NCI-H1092 (cell line): ENCODE measurements at regions not wholly inside any gene's neighbourhood (a gene's known extent, or its start where the extent isn't known, plus 50 kb on each side); places are given as distances from the start of the nearest gene placed in this dataset.
A peak's percentile ranks its signal among the peaks of the same experiment; 100 is the strongest.
"Not testable (repeated sequence)": the region's sequence is repeated elsewhere in the genome, so short reads cannot be mapped to it uniquely, and the experiment has no call there.

ENCODE experiments used
- DNase-seq: peaks from one replicate; lab custom pipeline; 2025; lab: John Stamatoyannopoulos, UW

DNA sequence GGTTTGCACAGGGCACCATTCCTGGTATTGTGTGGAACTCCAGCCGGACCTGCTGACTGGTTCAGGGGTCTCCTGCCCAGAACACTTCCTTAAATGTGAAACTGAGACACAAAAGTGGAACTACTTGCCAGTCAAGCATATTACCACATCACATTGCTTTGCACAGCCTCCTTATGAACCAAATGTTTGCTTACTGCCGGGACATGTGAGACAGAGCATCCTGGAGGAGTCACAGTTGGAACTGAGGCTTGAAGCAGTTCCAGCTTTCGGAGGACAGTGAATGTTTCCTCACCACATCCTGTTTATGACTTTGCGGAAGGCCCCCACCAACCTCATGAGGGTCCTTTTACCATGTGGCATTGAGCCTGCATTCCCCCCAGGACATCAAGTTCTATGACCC is 105.8 kb upstream of the ARHGAP42 start:
- DNase-seq = no peak

DNA sequence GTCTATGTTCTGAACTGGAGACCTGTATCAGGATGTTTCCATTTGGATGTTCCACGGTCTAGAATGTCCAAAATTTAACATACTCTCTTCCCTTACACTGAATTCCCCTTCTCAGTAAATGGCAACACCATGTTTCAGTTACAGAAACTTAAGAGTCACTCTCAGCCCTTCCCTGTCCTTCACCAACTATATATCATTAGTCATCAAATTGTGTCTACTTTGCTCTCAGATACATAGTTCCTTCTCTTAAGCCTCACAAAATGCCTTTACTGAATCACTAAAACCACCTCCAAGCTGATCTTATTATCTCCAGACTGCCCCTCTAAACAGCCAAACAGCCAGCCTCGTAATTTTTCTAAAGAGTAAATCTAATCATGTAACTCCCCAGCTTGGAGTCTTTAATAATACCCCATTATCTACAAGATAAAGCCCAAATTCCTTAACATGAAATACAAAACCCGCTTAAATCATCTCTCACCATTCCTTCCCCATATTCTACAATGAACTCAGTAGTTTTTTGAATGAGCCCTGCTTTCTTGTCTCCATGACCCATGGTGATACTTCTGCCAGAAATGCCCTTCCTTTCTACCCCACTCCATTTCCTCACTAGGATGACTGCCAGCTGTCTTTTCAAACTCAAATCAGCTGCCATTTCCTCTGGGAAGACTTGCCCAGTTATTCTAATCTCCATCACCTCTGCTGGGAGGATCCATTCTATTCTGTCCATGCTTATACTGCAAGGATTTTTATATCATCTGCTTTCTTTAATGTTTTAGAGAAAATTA is 102.7 kb upstream of the ARHGAP42 start:
- DNase-seq = no peak

DNA sequence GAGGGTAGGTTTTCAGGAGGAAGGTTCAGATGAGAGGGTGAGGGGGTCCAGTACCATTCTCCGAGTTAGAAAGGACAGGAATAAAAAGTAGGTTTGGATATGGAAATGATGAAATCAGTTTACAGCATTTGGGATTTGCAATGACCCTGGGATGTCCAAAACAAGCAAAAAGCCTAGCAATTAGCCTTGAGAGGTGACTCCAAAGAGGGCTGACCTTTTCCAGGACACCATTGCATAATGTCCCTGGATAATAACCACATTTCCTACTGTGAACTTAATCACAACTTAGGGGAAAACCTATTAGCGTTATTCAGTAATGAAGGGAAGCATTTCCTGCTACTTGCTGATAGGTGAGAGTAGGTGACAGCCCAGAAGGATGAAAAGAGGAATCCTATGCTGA is 101.4 kb upstream of the ARHGAP42 start:
- DNase-seq = no peak

DNA sequence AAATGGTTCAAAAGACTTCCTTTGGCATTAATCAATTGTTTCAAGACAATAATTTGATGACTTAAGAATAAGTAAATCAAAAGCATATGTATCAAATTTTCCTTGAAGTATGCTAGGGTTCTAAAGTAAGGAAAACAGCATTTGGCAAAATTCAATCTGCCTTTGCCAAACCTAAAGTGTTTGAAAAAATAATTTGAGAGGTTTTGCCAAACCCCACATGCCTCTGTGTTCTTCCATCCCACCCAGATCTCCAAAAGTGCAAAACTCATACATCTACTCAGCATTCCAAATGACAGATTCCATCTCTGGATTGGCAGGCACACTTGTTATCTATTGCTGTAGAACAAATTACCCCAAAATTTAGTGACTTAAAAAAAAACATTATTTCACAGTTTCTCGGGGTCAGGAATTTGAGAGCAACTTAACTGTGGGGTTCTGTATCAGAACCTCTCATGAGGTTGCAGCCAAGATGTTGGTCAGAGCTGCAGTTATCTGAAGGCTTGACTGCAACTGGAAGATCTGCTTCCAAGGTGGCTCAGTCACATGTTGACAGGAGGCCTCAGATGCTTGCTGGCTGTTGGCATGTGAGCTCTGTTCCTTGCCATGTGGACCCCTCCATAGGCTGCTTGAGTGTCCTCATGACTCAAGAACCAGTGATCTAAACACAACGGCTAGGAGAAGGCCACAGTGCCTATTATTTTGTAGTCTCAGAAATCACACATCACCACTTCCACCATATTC is 100.6 kb upstream of the ARHGAP42 start:
- DNase-seq = no peak

DNA sequence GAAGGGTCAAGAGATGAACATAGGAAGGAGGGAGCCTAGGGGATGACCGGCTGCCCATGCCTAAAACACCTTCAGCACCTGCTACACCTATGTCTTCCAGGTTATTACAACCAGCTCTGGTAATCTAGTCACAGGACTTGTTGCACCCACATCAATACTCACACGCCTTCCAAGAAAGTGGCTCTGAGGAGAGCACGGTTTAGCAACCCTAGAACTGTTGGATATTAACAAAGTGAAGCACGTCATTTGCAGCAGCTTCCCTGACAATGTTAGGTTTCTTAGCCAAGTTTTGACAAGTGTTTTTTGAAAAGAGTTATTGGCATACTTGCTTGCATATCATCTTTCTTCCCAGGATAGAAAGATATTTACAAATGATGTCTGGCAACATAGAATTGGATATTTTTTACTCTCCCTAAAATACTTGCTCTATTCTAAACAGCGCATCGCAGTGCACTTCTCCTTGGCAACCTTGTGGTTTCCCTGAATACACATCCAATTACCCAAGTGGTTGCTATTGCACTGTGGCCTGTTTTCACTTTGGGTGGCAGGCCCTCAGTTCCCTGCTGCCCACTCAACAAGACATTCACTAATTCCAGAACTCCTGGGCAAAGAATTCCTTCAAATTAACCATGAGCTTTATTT is 94.3 kb upstream of the ARHGAP42 start:
- no peak for DNase-seq

DNA sequence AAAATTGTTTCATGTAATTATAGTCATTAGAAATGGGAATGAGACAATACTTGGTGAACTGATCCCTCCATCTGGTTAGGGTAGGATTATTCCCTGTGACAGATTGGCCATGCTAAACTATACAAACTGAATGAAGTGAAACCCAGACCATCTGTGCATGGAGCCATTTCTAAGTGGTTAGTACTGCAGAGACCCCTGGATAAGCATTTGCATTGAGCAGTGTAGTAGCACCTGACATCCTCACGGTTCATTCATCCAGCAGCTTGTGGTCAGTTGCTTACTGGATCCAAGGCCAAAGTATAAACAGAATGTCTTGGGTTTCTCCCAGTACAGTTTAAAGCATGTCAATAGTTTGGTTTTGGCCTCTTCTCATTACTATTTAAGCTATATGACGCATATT is 93.8 kb upstream of the ARHGAP42 start:
- DNase-seq = no peak

DNA sequence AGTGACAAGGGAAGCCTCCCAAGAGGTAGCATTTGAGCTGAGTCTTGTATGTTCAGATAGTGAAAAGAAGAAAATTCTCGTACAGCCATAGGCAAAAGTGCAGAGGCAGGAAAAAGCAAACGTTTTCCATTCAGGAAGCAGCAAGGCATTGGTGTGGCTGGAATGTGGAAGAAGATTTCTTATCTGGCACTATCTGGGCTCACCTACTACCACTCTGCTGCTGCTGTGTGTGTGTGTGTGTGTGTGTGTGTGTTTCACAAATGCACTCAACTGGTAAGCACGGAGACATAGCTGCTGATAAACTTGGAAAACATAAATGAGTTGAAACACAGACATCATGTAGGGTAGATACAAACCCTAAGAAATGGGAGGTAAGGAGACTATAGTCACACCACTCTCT is 92.8 kb upstream of the ARHGAP42 start:
- no peak for DNase-seq

DNA sequence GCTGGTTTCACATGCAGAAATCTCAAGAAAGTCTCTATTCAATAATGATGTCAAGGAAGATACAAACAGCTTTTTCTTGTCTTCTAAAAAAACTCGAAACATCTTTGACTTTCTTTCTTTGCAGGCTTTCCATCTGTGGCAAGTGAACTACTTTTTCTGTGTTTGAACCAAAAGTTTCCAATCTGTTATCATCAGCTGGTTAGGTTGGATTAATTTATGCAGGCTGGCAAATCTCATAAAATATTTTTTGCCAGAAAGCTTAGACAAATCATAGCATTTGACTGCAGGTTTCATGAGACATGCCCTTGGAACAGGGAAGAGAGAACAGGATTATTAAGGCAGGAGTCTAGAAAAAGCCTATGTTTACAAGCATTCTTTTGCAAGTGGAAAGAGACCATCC is 86.1 kb upstream of the ARHGAP42 start:
- DNase-seq = no peak

DNA sequence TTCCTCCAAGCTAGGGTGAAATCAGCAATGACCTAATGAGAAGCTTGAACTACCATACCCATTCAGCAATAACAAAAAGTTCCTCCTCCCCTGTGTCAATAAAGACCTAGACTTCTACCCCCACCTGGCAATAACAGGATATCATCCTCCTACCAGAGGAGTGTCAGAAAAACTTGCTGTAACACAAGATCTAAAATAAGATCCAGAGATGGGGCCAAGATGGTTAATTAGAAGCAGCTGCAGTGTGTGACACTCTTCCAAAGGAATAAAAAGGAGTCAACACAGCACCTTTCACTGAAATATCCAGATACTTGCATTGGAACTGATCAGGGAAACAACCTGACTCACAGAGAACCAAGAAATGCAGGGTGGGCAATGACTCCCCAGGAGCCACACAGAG is 84.4 kb upstream of the ARHGAP42 start:
- no peak for DNase-seq

DNA sequence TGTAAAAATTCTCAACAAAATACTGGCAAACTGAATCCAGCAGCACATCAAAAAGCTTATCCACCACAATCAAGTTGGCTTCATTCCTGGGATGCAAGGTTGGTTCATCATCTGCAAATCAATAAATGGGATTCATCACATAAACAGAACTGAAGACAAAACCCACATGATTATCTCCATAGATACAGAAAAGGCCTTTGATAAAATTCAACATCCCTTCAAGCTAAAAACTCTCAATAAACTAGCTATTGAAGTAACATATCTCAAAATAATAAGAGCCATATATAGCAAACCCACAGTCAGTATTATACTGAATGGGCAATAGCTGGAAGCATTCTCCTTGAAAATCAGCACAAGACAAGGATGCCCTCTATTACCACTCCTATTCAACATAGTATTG is 79.3 kb upstream of the ARHGAP42 start:
- not testable (repeated sequence) for DNase-seq

DNA sequence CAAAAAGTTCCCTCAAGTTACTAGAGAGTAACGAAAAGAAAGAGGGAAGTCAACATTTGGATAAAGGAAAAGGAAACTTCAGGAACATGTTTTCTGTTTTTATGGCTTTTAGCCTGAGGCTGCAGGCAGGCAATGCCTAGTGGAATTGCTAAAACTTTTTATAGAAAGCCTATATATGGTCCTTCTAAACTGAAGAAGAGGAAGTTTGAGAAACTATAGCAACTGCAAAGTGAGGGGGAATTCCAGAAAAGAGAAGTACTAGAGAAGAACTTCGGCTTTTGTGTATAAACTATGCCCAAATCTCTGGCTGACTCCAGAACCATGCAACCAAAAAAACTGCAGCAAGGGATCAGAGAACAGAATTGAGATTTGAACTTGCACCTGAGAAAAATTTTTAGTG is 74.3 kb upstream of the ARHGAP42 start:
- no peak for DNase-seq

DNA sequence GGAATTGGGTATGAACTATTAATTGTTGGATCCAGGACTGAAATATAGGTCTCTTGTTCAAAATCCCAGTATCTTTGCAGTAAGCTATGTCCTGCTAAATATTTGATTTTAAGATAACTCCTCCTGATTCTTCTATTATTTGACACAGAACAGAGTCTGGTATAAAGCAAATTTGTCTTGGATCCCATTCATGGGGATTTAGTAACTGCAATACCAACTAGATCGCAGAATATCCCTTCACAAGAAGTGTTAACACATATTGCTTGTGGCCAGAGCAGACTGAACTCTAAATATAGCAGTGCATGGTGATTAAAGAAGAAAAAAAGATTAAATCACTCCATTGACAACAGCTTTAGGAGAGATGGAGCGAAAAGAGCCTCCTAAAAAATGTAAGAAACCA is 68.2 kb upstream of the ARHGAP42 start:
- DNase-seq = no peak

DNA sequence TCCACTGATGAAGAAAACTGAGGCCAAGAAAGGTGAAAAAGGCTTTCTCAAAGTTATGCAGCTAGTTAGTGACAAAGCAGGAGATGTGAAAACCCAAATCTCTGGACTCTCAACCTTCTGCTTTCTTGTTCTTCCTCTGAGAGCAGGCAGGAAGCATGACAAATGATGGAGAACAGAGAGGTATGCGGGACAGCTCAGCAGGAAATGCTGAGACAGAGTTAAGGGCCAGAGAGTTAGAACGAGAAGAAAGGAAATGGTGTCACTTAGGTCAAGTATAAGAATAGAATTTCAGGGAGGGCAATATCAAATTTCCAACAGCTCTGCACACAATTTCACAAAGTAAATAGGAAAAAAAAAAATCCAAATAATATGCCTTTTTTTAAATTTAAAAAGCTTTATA is 67.6 kb upstream of the ARHGAP42 start:
- no peak for DNase-seq

DNA sequence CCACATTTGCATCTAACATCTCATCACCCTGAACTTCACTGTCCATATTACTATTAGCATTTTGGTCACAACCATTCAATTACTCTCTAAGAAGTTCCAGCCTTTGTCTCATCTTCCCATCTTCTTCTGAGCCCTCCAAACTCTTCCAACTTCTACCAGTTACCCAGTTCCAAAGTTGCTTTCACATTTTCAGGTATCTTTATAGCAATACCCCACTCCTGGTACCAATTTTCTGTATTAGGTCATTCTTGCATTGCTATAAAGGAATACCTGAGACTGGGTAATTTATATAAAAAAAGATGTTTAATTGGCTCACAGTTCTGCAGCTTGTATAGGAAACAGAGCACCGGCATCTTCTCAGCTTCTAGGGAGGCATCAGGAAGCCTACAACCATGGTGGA is 64.7 kb upstream of the ARHGAP42 start:
- no peak for DNase-seq

DNA sequence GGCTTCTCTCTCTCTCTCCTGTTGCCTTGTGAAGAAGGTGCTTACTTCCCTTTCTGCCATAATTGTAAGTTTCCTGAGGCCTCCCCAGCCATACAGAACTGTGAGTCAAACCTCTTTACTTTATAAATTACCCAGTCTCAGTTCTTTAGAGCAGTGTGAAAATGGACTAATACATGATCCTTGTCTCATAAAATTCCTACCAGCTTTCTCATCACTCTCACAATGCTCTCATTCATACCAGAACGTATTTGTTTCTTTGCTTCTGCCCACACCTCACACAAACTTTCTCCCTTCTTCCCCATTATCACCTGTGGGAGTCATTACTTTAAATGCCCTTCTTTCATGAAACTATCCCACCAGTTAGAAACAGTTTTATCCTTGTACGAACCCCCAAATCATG is 62.7 kb upstream of the ARHGAP42 start:
- DNase-seq = no peak

DNA sequence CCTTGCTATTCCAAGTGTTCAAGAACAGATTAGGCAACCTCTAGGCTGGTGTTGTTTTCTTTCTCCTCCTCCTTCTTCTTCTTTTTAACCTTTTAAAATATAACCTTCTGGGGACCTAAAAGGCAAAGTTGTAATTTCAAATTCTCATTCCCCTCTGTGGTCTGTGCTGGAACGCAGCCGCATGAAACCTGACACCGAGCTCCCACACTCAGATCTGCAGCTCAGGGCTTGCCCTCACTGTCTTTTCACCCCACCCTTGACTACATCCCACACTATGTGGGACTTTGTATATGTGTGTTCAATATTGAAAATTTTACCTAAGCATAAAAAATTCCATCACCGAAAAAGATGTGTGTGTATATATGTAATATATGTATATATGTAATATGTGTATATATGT is 62.0 kb upstream of the ARHGAP42 start:
- DNase-seq = no peak

DNA sequence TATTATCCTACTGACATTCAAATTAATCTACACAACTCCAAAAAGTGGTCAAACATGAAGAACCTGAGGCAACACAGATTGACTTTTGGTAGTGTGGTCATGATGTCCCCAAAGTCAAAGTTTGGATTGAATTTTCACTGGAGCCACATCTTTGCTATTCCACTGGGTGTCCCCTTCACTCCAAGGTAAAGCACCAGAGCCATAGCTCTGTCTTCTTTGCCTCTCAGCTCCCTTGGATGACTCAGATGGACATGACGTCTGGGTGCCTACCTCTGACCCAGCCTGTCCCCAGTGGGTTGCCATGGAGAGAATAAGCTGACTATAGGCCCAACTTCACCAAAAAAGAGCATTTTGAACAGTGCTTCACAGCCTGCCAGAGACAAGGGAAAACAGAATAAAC is 57.4 kb upstream of the ARHGAP42 start:
- no peak for DNase-seq

DNA sequence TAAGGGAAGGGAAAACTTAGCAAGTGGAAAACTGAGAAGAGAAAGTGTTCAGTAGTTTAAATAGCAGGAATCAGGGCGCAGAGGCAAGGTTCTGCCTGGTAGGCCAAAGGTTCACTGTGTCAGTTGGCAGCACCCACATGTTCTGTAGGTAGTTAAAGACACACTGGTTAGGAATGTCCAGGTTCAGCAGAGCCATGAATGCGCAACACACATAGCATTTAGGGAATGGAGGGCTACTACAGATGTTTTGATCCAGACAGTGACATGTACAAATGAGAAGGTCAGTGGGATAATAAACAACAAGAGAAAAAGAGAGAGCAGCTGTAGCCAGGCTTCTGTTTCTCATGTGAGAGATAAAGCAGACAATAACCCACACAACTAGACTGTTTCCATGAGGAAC is 56.2 kb upstream of the ARHGAP42 start:
- no peak for DNase-seq

DNA sequence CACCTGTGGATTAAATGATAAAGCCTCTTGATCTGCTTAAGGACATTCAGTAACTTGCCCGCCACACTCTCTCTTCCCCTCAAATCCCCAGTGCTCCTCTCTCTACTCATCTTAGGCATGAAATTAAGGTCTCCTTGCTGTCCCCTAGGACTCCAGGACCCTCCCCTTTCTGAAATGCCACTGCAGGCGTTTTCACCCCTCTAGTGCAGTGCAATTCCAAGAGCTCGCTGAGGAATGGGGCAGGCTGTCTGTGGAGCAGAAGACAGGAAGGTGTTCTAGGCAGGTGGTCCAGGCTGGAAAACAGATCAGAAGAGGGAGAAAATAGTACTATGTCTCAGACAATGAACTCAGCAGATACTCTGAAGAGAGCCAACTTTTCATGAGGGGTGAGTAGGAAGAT is 55.8 kb upstream of the ARHGAP42 start:
- no peak for DNase-seq

DNA sequence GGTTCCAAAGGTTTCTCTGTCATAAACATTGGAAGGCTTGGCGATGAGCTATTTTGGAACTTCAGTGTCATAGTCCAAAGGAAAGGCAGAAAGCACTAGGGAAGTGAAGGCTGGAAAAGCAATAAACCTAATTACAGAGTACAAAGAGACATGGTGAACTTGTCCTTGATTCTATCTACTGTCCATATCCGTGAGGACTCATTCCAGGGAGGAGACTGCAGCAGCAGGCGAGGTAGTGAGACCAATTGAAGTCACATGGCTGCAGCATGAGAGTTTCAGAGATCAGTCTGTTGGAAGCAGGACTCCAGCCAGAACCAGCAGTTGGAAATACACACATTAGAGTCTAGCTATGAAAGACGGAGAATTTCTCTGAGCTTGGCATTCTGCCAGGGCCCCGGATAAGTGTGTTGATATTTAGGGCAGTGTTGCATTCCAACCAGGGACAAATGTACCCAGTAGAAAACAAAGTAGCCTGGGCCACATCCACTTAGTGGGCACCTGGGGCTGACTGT is 54.1 kb upstream of the ARHGAP42 start:
- DNase-seq = peak; percentile 58

DNA sequence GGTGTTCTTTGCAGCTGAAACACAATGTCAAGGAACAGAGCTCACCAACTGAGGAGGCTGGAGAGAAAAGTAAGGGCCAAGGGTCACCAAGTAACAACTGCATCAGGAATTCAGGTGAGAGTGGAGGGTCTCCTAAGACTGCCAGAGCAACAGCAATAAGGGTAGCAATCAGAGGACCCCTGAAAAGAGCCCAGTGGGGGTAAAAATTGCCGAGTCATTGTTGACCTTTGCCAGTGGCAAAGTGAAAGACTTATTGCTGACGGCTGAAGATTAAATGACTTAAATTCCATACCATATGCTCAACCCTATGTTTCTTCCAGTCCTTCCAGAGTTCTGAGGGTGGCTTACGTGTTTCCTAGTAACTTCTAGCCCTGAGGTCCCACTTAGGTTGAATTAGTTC is 51.9 kb upstream of the ARHGAP42 start:
- DNase-seq = no peak

DNA sequence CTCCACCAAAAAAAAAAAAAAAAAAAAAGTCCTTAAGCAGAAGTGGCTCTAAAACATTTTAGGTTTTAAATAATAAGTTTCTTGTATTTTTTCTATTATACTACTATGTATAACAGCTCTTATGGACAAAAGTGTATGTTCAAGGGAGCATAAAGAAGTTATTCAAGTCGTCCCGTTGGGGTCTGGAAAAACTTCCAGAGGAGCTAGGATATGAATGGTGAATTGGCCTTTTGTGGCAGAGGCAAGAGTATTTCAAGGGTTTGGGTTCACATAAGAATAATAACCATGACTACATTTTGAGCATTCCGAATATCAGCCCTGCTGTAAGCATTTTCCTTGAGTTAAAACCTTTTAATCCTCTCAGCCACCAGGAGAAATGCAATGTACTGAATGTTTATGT is 50.6 kb upstream of the ARHGAP42 start:
- DNase-seq = no peak
